GM13977 (cell line): ENCODE measurements at regions not wholly inside any gene's neighbourhood (a gene's known extent, or its start where the extent isn't known, plus 50 kb on each side); places are given as distances from the start of the nearest gene placed in this dataset.

Experiments
- DNase-seq: peaks from one replicate; pipeline ENCODE4 v3.0.0; 2012; ENCODE audit warnings: low spot score
- in situ Hi-C: fragments of 300-500 bp; cut with MboI; formaldehyde crosslinking; loops from one replicate; pipeline ENCODE4 v1.12.0; 2022; ENCODE audit warnings: low sequenced_read_pairs, low pct_unique_long_range_greater_than_20kb, mixed read lengths, inconsistent platforms; ENCODE audit not compliant: unreplicated experiment
- TF ChIP-seq, protein P1 (sequence below): IDR thresholded peaks from 2 replicates; pipeline ENCODE4 v1.5.1; 2012; ENCODE audit warnings: mild to moderate bottlenecking, control low read depth; ENCODE audit not compliant: insufficient read depth; ENCODE audit errors: extremely low read depth, missing control alignments

GRCh38 chr1:118650107-118650807 lies 337.9 kb downstream of the TBX15 start:
- TF ChIP-seq, protein P1, sequence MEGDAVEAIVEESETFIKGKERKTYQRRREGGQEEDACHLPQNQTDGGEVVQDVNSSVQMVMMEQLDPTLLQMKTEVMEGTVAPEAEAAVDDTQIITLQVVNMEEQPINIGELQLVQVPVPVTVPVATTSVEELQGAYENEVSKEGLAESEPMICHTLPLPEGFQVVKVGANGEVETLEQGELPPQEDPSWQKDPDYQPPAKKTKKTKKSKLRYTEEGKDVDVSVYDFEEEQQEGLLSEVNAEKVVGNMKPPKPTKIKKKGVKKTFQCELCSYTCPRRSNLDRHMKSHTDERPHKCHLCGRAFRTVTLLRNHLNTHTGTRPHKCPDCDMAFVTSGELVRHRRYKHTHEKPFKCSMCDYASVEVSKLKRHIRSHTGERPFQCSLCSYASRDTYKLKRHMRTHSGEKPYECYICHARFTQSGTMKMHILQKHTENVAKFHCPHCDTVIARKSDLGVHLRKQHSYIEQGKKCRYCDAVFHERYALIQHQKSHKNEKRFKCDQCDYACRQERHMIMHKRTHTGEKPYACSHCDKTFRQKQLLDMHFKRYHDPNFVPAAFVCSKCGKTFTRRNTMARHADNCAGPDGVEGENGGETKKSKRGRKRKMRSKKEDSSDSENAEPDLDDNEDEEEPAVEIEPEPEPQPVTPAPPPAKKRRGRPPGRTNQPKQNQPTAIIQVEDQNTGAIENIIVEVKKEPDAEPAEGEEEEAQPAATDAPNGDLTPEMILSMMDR: no peak
- in situ Hi-C loops: no loop called here
- no peak for DNase-seq

DNA sequence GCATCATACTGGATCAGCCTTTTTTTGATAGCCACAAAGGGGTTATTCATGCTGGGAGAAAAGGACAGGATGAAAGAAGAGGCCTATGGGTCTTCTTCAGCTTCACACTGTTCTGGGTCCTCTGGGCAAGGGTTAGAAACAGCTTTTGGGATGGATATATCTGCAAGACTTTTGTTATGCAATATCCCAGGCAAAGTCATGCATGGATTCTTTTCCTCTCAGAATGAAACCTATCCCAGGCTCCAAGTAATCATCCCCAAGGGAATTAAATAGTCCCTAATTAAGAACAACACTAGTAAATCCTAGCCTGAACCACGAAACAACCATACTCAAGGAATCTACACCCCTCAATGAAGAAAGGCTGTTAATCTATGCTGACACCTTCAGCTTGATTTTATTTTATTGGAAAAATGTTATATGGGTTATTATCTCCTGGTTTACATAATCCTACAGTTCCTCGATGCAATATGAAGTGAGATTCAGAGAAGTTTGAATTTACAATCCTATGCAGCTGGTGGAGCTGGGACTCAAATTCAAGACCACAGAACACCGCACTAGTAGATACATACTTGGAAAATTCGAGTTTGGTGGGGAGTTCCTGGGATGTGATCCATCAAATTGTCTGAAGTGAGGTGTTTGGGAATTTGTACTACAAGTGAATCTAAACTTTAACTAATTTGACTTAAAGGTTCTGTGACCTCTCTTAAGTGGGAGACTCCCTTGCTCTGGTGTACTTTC lies 338.6 kb downstream of the TBX15 start:
- in situ Hi-C loops: no loop called here
- TF ChIP-seq, protein P1: no peak
- DNase-seq: no peak

DNA sequence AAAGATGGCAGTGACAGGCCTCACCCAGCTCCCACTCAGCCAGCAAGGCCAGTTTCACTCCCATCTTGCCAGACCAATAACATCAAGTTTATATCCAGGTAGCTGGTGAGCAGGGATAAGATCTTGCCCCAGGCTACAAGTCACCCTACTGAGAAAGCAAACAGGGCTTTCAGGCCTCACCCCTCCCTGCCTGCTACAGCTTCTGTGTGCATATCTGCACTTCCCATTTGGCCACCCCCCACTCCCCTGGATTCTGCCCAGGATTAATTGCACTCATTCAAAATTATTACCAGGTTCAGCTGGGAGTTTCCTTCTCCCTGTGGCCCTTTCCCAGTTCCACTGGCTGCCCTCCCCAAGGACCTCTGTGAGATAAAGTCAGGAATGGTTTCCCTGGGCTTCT lies 352.1 kb downstream of the TBX15 start:
- DNase-seq: no peak
- TF ChIP-seq, protein P1: no peak
- in situ Hi-C loops: no loop called here

DNA sequence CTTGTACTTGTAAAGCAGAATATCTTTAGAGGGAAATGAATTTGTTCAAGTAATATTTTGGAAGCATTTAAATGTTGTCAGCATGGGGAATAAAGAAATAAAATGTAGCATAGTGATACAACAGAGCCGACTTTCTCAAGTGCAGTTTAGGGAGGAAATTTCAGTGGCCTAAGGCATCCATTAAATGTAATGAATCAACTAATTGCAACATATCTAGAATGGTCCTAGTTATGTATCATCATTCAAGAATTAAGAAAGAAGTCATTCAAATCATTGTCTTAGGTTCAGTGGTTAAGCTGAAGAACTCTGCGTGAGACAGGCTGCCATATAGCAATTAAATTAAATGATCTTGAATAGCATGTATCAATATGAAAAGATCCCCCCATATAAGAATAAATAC lies 360.7 kb downstream of the TBX15 start:
- TF ChIP-seq, protein P1: no peak
- in situ Hi-C loops: no loop called here
- no peak for DNase-seq

DNA sequence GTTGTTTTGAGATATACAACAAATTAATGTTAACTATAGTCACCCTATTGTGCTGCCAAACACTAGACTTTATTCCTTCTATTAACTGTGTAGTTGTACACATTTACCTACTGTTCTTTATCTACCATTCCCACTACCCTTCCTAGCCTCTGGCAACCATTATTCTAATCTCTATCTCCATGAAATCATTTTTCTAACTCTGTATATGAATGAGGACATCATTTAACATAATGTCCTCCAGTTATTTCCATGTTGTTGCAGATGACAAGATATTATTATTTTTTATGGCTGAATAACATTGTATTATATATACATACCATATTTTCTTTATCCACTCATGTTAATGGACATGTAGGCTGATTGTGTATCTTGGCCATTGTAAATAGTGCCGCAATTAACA lies 366.3 kb downstream of the TBX15 start:
- TF ChIP-seq, protein P1: no peak
- no peak for DNase-seq
- in situ Hi-C loops: no loop called here

- TF ChIP-seq, protein P1: no peak
- DNase-seq: no peak
- in situ Hi-C loops: no loop called here
Observed at GRCh38 chr1:118618618-118619340, 369.4 kb downstream of the TBX15 start.
